ENCODE measurements at regions not wholly inside any gene's neighbourhood (a gene's known extent, or its start where the extent isn't known, plus 50 kb on each side); places are given as distances from the start of the nearest gene placed in this dataset.

GRCh38 chr14:34179727-34180126 lies 228.9 kb upstream of the EGLN3 start:
- intact Hi-C loops (cut with DNase I, micrococcal nuclease): no loop called here
- Mint-ChIP-seq H3K27me3 (no peaks in the 10 kb centered on the region), H3K4me1 (ENCODE audit: low read depth) (peaks cover 3% of the 10 kb centered on the region), H3K27ac (no peak overlapping the region), H3K4me3 (no peak overlapping the region), H3K36me3 (ENCODE audit: low read depth) (no peaks in the 10 kb centered on the region), H3K9me3 (no peaks in the 10 kb centered on the region)
- DNase-seq (no peak), ATAC-seq (ENCODE audit: poor library complexity) (no peak)
- TF ChIP-seq CTCF (IDR thresholded peaks at IDR 0.05): no peak
- Histone ChIP-seq H3K27me3 (ENCODE audit: control insufficient read depth in 1 of 2, insufficient read depth in 2 of 2, low read length in 2 of 2) (no peaks in the 10 kb centered on the region), H3K4me1 (ENCODE audit: insufficient read depth, low read length) (no peaks in the 10 kb centered on the region), H3K36me3 (ENCODE audit: insufficient read depth, low read length) (no peaks in the 10 kb centered on the region), H3K9me3 (ENCODE audit: control insufficient read depth in 1 of 2, insufficient read depth in 1 of 2, low read length in 2 of 2) (no peaks in the 10 kb centered on the region), H3K27ac (ENCODE audit: low read depth in 1 of 2, low read length in 2 of 2) (no peak overlapping the region), H3K4me3 (ENCODE audit: low read length) (no peak overlapping the region)
- ChIA-PET POLR2A (no interaction called here), CTCF (no interaction called here)

GRCh38 chr14:34177466-34177865 lies 226.6 kb upstream of the EGLN3 start:
- no peaks in the 10 kb centered on the region for H3K4me1 ChIP-seq (ENCODE audit: insufficient read depth, low read length)
- no peaks in the 10 kb centered on the region for H3K27me3 Mint-ChIP-seq
- H3K4me3 ChIP-seq (ENCODE audit: low read length): no peak overlapping the region
- TF ChIP-seq CTCF (IDR thresholded peaks at IDR 0.05): no peak
- H3K27ac ChIP-seq (ENCODE audit: low read depth in 1 of 2, low read length in 2 of 2): no peak overlapping the region
- H3K27me3 ChIP-seq (ENCODE audit: control insufficient read depth in 1 of 2, insufficient read depth in 2 of 2, low read length in 2 of 2): no peaks in the 10 kb centered on the region
- ChIA-PET CTCF (no interaction called here), POLR2A (no interaction called here)
- H3K9me3 ChIP-seq (ENCODE audit: control insufficient read depth in 1 of 2, insufficient read depth in 1 of 2, low read length in 2 of 2): no peaks in the 10 kb centered on the region
- no peak for ATAC-seq (ENCODE audit: poor library complexity)
- H3K27ac Mint-ChIP-seq: no peak overlapping the region
- H3K9me3 Mint-ChIP-seq: no peaks in the 10 kb centered on the region
- intact Hi-C loops (cut with DNase I, micrococcal nuclease): no loop called here
- DNase-seq: no peak
- no peak overlapping the region for H3K4me3 Mint-ChIP-seq
- no peaks in the 10 kb centered on the region for H3K36me3 ChIP-seq (ENCODE audit: insufficient read depth, low read length)
- peaks cover 3% of the 10 kb centered on the region for H3K4me1 Mint-ChIP-seq (ENCODE audit: low read depth)
- H3K36me3 Mint-ChIP-seq (ENCODE audit: low read depth): no peaks in the 10 kb centered on the region

GRCh38 chr14:34175574-34175973 lies 224.7 kb upstream of the EGLN3 start:
- Mint-ChIP-seq H3K27me3 (no peaks in the 10 kb centered on the region), H3K4me1 (ENCODE audit: low read depth) (peaks cover 3% of the 10 kb centered on the region), H3K27ac (no peak overlapping the region), H3K9me3 (no peaks in the 10 kb centered on the region), H3K36me3 (ENCODE audit: low read depth) (no peaks in the 10 kb centered on the region), H3K4me3 (no peak overlapping the region)
- no peak for TF ChIP-seq CTCF (IDR thresholded peaks at IDR 0.05)
- intact Hi-C loops (cut with DNase I, micrococcal nuclease): no loop called here
- Histone ChIP-seq H3K36me3 (ENCODE audit: insufficient read depth, low read length) (no peaks in the 10 kb centered on the region), H3K4me1 (ENCODE audit: insufficient read depth, low read length) (no peaks in the 10 kb centered on the region), H3K27ac (ENCODE audit: low read depth in 1 of 2, low read length in 2 of 2) (no peak overlapping the region), H3K27me3 (ENCODE audit: control insufficient read depth in 1 of 2, insufficient read depth in 2 of 2, low read length in 2 of 2) (no peaks in the 10 kb centered on the region), H3K9me3 (ENCODE audit: control insufficient read depth in 1 of 2, insufficient read depth in 1 of 2, low read length in 2 of 2) (no peaks in the 10 kb centered on the region), H3K4me3 (ENCODE audit: low read length) (no peak overlapping the region)
- no peak for ATAC-seq (ENCODE audit: poor library complexity)
- CTCF ChIA-PET: no interaction called here
- POLR2A ChIA-PET: no interaction called here
- no peak for DNase-seq
